ENCODE measurements at regions not wholly inside any gene's neighbourhood (a gene's known extent, or its start where the extent isn't known, plus 50 kb on each side); places are given as distances from the start of the nearest gene placed in this dataset.

DNA sequence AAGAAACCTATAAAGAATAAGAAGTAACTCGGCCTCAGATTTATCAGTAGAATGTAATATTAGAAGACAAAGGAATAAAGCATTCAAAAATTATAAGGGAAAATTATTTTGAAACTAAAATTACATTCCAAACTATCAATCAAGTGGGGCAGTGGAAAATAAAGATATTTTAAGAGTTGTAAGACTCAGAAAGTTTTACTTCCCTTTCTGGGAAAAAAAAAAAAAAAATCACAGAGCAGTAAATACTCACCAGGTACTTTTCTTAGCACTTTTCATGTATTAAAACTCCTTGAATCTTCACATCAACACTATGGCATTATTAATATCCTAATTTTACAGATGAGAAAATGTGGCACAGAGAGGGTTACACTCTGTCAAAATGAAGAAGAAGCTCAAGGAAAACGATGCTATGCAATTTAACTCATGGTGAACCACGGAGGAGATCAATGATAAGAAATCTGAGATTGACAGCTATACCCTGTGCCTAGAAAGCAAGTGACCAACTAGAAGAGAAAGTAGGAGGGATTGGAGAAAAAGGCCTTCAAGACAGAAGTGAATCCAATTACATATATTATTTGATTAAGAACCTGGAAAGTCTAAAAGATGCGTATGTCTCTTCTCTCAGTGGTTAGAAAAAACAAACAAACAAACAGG lies 238.9 kb upstream of the ID2 start:
- TF ChIP-seq CTCF (IDR thresholded peaks at IDR 0.05) (no peak), POLR2A (IDR thresholded peaks at IDR 0.05) (no peak)
